ENCODE measurements at regions not wholly inside any gene's neighbourhood (a gene's known extent, or its start where the extent isn't known, plus 50 kb on each side); places are given as distances from the start of the nearest gene placed in this dataset.

DNA sequence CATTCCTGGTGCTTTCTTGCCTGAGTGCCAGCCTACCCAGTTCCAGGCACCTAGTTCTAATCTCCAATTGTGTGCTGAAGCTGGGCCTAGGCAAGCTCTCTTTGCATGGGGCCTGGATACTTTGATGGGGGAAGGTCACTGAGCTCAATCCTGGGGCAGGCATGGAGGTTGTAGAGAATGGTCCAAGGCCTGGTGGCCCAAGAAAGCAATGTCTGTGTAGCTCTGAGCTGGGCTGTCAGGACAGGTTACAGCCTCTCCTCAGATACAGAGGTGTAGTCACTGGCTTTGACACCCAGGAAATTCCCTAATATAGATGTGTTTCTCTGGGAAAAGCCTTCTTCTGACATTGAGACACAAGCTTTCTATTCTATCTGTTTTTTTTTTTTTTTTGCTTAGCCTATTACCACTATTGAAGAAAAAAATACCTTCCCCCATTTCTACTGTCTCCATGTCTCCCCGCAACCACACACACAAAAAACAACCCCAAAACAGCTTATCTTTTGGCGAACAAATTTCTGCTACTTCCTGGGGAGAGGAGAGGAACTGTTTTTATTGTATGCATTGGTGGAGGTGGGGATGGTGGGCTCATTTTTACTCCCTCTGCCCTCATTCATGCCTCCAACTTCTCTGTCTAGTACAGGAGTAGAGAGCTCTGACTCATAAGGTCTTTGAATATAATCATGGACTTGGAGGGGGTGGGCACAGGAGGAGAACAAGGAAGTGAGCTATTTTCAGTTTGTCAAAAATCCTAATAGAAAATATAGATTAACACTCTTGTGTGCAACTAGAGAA is 66.7 kb upstream of the DHX15 start:
- Histone ChIP-seq H3K27me3 (ENCODE audit: control insufficient read depth in 1 of 2, insufficient read depth in 2 of 2, low read length in 2 of 2) (no peaks in the 10 kb centered on the region), H3K27ac (ENCODE audit: low read length) (no peak overlapping the region)

DNA sequence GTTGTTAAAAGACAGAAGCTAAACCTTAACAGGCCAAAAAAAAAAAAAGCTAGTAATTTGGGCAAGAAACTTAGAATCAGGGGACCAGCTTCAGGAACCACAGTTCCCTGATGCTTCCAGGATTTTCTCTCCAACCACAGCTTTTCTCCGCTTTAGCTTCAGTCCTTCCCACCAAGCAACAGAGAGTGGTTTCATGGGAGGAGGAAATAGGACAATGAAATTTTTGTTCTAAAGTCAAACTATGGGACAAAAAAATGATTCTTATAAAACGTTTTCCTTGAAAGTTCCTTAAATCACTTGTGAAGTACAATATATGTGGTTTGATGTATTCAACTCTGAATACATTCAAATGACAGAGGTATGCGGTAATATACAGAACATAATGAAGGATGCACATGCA is 71.0 kb upstream of the DHX15 start:
- Histone ChIP-seq H3K9me3 (ENCODE audit: control insufficient read depth in 2 of 2, low read length in 2 of 2) (no peaks in the 10 kb centered on the region), H3K4me1 (ENCODE audit: control insufficient read depth, insufficient read depth, low read length) (no peaks in the 10 kb centered on the region), H3K36me3 (ENCODE audit: control insufficient read depth in 2 of 2, insufficient read depth in 2 of 2, low read length in 2 of 2) (no peaks in the 10 kb centered on the region), H3K27me3 (ENCODE audit: control insufficient read depth in 1 of 2, insufficient read depth in 2 of 2, low read length in 2 of 2) (no peaks in the 10 kb centered on the region), H3K9ac (ENCODE audit: low read length in 2 of 2) (no peak overlapping the region), H3K4me3 (ENCODE audit: low read length in 2 of 2) (no peak overlapping the region), H3K27ac (ENCODE audit: low read length) (no peak overlapping the region)

More for the DNA sequence above, 66.7 kb upstream of the DHX15 start:
- no peak overlapping the region for H3K9ac ChIP-seq (ENCODE audit: low read length in 2 of 2)
- H3K36me3 ChIP-seq (ENCODE audit: control insufficient read depth in 2 of 2, insufficient read depth in 2 of 2, low read length in 2 of 2), result no peaks in the 10 kb centered on the region
- H3K4me1 ChIP-seq (ENCODE audit: control insufficient read depth, insufficient read depth, low read length), result no peaks in the 10 kb centered on the region
- H3K9me3 ChIP-seq (ENCODE audit: control insufficient read depth in 2 of 2, low read length in 2 of 2), result no peaks in the 10 kb centered on the region
- H3K4me3 ChIP-seq (ENCODE audit: low read length in 2 of 2), result no peak overlapping the region

DNA sequence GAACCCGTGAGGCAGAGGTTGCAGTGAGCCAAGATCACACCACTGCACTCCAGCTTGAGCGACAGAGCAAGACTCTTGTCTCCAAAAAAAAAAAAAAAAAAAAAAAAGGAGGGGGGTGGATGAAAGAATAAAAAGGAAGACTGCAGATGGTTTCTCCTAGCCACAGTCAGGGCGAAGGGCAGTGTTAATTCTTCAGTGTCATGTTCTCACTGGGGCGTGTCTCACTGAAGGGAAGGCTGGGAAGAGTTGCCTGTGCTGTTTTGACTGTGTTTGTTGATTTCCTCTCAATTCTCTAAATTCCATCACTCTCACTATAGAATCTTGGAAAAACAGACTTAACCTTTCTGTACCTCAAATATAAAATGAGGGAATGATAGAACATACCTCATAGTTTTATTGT is 71.6 kb upstream of the DHX15 start:
- Histone ChIP-seq H3K9ac (ENCODE audit: low read length in 2 of 2) (no peak overlapping the region), H3K27ac (ENCODE audit: low read length) (no peak overlapping the region), H3K27me3 (ENCODE audit: control insufficient read depth in 1 of 2, insufficient read depth in 2 of 2, low read length in 2 of 2) (no peaks in the 10 kb centered on the region), H3K36me3 (ENCODE audit: control insufficient read depth in 2 of 2, insufficient read depth in 2 of 2, low read length in 2 of 2) (no peaks in the 10 kb centered on the region), H3K9me3 (ENCODE audit: control insufficient read depth in 2 of 2, low read length in 2 of 2) (no peaks in the 10 kb centered on the region), H3K4me3 (ENCODE audit: low read length in 2 of 2) (no peak overlapping the region), H3K4me1 (ENCODE audit: control insufficient read depth, insufficient read depth, low read length) (no peaks in the 10 kb centered on the region)

DNA sequence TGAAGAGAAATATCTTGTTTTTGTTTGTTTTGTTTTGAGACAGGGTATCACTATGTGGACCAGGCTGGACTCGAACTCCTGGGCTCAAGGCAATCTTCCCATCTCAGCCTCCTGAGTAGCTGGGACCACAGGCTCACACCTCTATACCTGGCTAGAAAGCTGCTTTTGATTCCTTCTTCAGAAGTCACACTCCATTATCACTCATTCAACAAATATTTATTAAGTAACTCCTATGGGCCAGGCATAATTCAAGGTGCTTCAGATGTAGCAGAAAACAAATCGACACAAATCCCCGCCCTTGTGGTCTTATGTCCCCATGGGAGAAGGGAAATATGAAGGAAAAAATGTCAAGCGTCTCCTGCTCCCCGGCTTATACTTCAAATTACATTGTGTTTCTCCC is 72.6 kb upstream of the DHX15 start:
- H3K9me3 ChIP-seq (ENCODE audit: control insufficient read depth in 2 of 2, low read length in 2 of 2), result no peaks in the 10 kb centered on the region
- no peak overlapping the region for H3K9ac ChIP-seq (ENCODE audit: low read length in 2 of 2)
- H3K4me1 ChIP-seq (ENCODE audit: control insufficient read depth, insufficient read depth, low read length), result no peaks in the 10 kb centered on the region
- no peak overlapping the region for H3K27ac ChIP-seq (ENCODE audit: low read length)
- H3K27me3 ChIP-seq (ENCODE audit: control insufficient read depth in 1 of 2, insufficient read depth in 2 of 2, low read length in 2 of 2), result no peaks in the 10 kb centered on the region
- H3K4me3 ChIP-seq (ENCODE audit: low read length in 2 of 2), result no peak overlapping the region
- H3K36me3 ChIP-seq (ENCODE audit: control insufficient read depth in 2 of 2, insufficient read depth in 2 of 2, low read length in 2 of 2), result no peaks in the 10 kb centered on the region

DNA sequence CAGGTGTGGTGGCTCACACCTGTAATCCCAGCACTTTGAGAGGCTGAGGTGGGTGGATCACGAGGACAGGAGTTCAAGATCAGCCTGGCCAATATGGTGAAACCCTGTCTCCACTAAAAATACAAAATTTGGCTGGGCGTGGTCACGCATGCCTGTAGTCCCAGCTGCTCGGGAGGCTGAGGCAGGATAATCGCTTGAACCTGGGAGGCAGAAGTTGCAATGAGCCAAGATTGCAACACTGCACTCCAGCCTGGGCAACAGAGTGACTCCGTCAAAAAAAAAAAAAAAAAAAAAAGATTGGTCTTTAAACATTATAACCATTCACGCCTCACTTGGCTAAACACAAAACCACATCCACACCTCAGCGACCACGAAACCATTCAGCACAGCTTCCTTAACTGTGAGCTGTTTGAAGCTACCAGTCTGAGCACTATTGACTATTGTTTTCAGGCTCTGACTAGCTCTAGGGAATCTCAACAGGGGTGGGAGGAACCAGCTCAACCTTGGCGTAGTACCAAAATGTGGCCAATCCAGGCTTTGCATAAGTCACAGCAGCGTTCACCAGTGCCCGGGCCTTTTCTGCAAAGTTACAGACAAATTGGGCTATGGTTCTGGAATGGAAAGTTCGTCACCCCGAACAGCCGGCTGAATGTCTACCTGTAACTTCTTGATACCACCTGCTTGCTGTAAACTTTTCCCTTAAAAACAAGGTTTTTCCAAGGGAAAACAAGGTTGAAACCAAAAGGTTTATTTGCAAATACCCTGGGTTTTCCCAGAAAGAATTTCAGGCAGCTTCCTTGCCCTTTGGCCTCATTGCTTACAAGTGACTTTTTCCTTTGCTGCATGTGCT is 73.6 kb upstream of the DHX15 start:
- Histone ChIP-seq H3K4me3 (ENCODE audit: low read length in 2 of 2) (no peak overlapping the region), H3K9me3 (ENCODE audit: control insufficient read depth in 2 of 2, low read length in 2 of 2) (no peaks in the 10 kb centered on the region), H3K4me1 (ENCODE audit: control insufficient read depth, insufficient read depth, low read length) (peaks cover under 1% of the 10 kb centered on the region), H3K27me3 (ENCODE audit: control insufficient read depth in 1 of 2, insufficient read depth in 2 of 2, low read length in 2 of 2) (no peaks in the 10 kb centered on the region), H3K9ac (ENCODE audit: low read length in 2 of 2) (no peak overlapping the region), H3K27ac (ENCODE audit: low read length) (no peak overlapping the region), H3K36me3 (ENCODE audit: control insufficient read depth in 2 of 2, insufficient read depth in 2 of 2, low read length in 2 of 2) (no peaks in the 10 kb centered on the region)

DNA sequence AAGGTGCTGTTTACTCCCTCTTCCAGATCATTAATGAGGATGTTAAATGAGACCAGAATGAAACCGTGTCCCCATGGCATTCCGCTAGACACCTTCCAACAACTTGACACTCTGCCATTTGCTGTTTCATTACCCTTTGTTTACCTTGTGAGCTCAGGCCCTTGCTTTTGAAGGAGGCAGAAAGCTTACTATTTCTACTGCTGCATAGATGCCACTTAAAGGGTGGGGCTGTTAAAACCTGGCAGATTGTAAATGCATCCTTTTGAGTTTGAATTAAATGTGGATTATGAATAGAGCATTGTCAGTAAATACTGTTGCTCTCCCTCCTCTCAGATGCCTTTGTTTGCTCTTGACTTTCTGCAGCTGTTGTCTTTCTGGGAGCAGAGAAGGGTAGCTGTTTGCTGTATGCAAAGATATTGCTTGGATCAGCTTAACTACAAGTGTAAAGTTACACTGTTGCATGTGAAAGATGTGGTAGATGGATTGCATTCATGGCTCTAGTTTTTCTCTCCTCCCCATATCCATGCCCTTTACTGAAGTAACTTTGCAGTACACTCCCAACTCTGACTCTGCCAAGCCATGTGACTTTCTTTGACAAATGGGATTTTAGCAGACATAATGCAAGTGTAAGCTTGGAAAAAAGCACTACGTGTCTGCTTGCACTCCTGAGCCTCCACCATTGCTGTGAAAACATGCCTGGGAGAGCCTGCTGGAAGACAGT is 75.0 kb upstream of the DHX15 start:
- Histone ChIP-seq H3K9ac (ENCODE audit: low read length in 2 of 2) (no peak overlapping the region), H3K4me3 (ENCODE audit: low read length in 2 of 2) (no peak overlapping the region), H3K27me3 (ENCODE audit: control insufficient read depth in 1 of 2, insufficient read depth in 2 of 2, low read length in 2 of 2) (no peaks in the 10 kb centered on the region), H3K36me3 (ENCODE audit: control insufficient read depth in 2 of 2, insufficient read depth in 2 of 2, low read length in 2 of 2) (no peaks in the 10 kb centered on the region), H3K4me1 (ENCODE audit: control insufficient read depth, insufficient read depth, low read length) (peaks cover 2% of the 10 kb centered on the region), H3K9me3 (ENCODE audit: control insufficient read depth in 2 of 2, low read length in 2 of 2) (no peaks in the 10 kb centered on the region), H3K27ac (ENCODE audit: low read length) (no peak overlapping the region)

DNA sequence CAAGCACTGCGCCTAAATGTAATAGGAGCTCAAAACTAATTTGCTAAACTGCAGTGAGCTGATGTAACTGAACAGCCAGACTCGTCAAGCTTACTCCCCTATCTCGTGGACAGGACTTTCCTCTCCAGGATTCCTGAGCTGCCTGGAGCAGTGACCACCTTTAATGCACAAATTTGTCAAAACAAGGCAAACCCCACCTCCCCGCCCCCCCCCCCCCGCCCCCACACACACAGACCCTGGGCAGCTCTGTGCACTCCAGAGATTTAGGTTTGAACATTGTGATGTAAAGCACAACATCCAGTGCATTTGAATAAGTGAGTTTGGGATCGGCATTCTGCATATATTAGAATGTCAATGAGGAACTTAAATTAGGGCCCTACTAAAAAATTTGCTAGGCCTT is 77.7 kb upstream of the DHX15 start:
- Histone ChIP-seq H3K4me3 (ENCODE audit: low read length in 2 of 2) (no peak overlapping the region), H3K9ac (ENCODE audit: low read length in 2 of 2) (no peak overlapping the region), H3K36me3 (ENCODE audit: control insufficient read depth in 2 of 2, insufficient read depth in 2 of 2, low read length in 2 of 2) (no peaks in the 10 kb centered on the region), H3K27me3 (ENCODE audit: control insufficient read depth in 1 of 2, insufficient read depth in 2 of 2, low read length in 2 of 2) (no peaks in the 10 kb centered on the region), H3K9me3 (ENCODE audit: control insufficient read depth in 2 of 2, low read length in 2 of 2) (no peaks in the 10 kb centered on the region), H3K4me1 (ENCODE audit: control insufficient read depth, insufficient read depth, low read length) (peaks cover 2% of the 10 kb centered on the region), H3K27ac (ENCODE audit: low read length) (no peak overlapping the region)

DNA sequence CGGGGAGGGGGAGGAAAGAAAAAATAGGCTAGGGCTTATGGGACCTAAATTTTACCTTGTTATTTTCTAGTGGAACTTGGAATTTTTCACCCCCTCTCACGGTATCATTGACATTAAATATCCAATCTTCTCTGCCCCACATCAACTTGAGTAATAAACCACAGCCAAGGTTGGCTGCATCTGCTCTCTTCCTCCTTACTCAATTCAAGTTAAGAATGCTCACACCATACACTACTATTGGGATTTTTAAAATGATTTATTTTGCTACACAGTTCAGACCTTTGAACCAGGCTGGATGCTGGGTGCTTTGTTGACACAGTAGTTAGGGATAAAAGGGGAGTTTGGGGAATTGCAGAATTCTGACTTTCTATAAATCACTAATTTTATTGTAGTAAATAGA is 78.2 kb upstream of the DHX15 start:
- no peaks in the 10 kb centered on the region for H3K36me3 ChIP-seq (ENCODE audit: control insufficient read depth in 2 of 2, insufficient read depth in 2 of 2, low read length in 2 of 2)
- H3K27ac ChIP-seq (ENCODE audit: low read length), result no peak overlapping the region
- H3K9me3 ChIP-seq (ENCODE audit: control insufficient read depth in 2 of 2, low read length in 2 of 2), result no peaks in the 10 kb centered on the region
- no peak overlapping the region for H3K9ac ChIP-seq (ENCODE audit: low read length in 2 of 2)
- H3K4me3 ChIP-seq (ENCODE audit: low read length in 2 of 2), result no peak overlapping the region
- peaks cover 2% of the 10 kb centered on the region for H3K4me1 ChIP-seq (ENCODE audit: control insufficient read depth, insufficient read depth, low read length)
- no peaks in the 10 kb centered on the region for H3K27me3 ChIP-seq (ENCODE audit: control insufficient read depth in 1 of 2, insufficient read depth in 2 of 2, low read length in 2 of 2)

DNA sequence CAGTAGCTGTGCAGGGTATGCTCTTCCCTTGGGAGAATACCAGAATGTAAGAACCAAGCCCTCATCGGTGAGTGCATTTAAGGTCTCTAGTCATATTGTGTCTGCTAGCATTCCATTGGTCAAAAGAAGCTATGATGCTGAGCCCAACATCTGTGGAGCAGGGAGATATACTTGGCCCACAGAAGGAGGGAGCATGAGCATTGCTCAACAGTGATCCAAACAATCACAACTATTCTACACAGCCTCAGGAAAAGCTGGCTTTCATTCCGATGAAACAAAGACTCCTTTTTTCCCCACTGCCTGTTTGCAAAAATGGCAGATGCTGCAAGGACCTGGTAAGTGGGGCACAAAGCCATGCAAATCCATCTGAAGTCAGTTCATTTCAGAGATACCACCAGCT is 80.6 kb upstream of the DHX15 start:
- no peak overlapping the region for H3K9ac ChIP-seq (ENCODE audit: low read length in 2 of 2)
- no peak overlapping the region for H3K4me3 ChIP-seq (ENCODE audit: low read length in 2 of 2)
- no peak overlapping the region for H3K27ac ChIP-seq (ENCODE audit: low read length)
- H3K9me3 ChIP-seq (ENCODE audit: control insufficient read depth in 2 of 2, low read length in 2 of 2), result no peaks in the 10 kb centered on the region
- peaks cover 2% of the 10 kb centered on the region for H3K4me1 ChIP-seq (ENCODE audit: control insufficient read depth, insufficient read depth, low read length)
- H3K27me3 ChIP-seq (ENCODE audit: control insufficient read depth in 1 of 2, insufficient read depth in 2 of 2, low read length in 2 of 2), result no peaks in the 10 kb centered on the region
- no peaks in the 10 kb centered on the region for H3K36me3 ChIP-seq (ENCODE audit: control insufficient read depth in 2 of 2, insufficient read depth in 2 of 2, low read length in 2 of 2)

DNA sequence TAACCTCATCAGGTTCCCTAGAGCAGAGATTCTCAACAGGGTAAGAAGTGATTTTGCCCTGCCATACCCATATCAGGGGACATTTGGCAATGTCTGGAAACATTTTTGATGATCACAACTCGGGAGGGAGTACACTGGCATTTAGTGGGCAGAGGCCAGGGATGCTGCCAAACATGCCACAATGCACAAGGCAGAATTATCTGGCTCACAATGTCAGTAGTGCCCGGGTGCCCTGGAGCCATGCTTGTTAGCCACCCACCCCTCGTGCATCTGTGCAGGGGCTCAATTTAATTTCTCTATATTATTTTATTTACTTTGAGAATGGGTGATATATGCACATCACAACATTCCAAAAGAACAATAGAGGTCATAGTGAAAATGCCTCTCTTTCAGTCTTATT is 82.0 kb upstream of the DHX15 start:
- H3K36me3 ChIP-seq (ENCODE audit: control insufficient read depth in 2 of 2, insufficient read depth in 2 of 2, low read length in 2 of 2), result no peaks in the 10 kb centered on the region
- no peak overlapping the region for H3K27ac ChIP-seq (ENCODE audit: low read length)
- H3K9me3 ChIP-seq (ENCODE audit: control insufficient read depth in 2 of 2, low read length in 2 of 2), result no peaks in the 10 kb centered on the region
- peaks cover 2% of the 10 kb centered on the region for H3K4me1 ChIP-seq (ENCODE audit: control insufficient read depth, insufficient read depth, low read length)
- no peak overlapping the region for H3K9ac ChIP-seq (ENCODE audit: low read length in 2 of 2)
- no peaks in the 10 kb centered on the region for H3K27me3 ChIP-seq (ENCODE audit: control insufficient read depth in 1 of 2, insufficient read depth in 2 of 2, low read length in 2 of 2)
- no peak overlapping the region for H3K4me3 ChIP-seq (ENCODE audit: low read length in 2 of 2)

Data from stomach smooth muscle (tissue), 2 donors.